Progenitor cell of endocrine pancreas (in vitro differentiated cells): ENCODE measurements at regions not wholly inside any gene's neighbourhood (a gene's known extent, or its start where the extent isn't known, plus 50 kb on each side); places are given as distances from the start of the nearest gene placed in this dataset.

Experiments
- DNase-seq: peaks from one replicate; pipeline ENCODE4 v3.0.0; 2021; ENCODE audit warnings: low spot score; ENCODE audit not compliant: unreplicated experiment
- H3K27ac Mint-ChIP-seq: 2 replicates; pipeline ENCODE4 v1.8.0; 2021; ENCODE audit warnings: mild to moderate bottlenecking, moderate library complexity, mixed read lengths
- H3K27me3 Mint-ChIP-seq: 2 replicates; pipeline ENCODE4 v1.8.0; 2021; ENCODE audit warnings: mixed read lengths
- H3K36me3 Mint-ChIP-seq: 2 replicates; pipeline ENCODE4 v1.8.0; 2022; ENCODE audit warnings: mixed read lengths; ENCODE audit not compliant: insufficient read depth
- H3K4me1 Mint-ChIP-seq: 2 replicates; pipeline ENCODE4 v1.8.0; 2021; ENCODE audit warnings: low read depth, mixed read lengths
- H3K4me3 Mint-ChIP-seq: 2 replicates; pipeline ENCODE4 v1.8.0; 2021; ENCODE audit warnings: low read depth, mild to moderate bottlenecking, moderate library complexity, mixed read lengths
- H3K9me3 Mint-ChIP-seq: 2 replicates; pipeline ENCODE4 v1.8.0; 2021; ENCODE audit warnings: low read depth, mixed read lengths
- CTCF ChIP-seq: fragments of 200-600 bp; sonication (generic); IDR thresholded peaks from one replicate; pipeline ENCODE4 v1.5.0; 2021; ENCODE audit warnings: antibody characterized with exemption, mild to moderate bottlenecking; ENCODE audit not compliant: unreplicated experiment

GRCh38 chr3:167938516-167938915 lies 157.2 kb downstream of the GOLIM4 start:
- peaks cover 3% of the 10 kb centered on the region for H3K9me3 Mint-ChIP-seq
- no peak overlapping the region for H3K4me3 Mint-ChIP-seq
- peaks cover 8% of the 10 kb centered on the region for H3K27me3 Mint-ChIP-seq
- H3K36me3 Mint-ChIP-seq: no peaks in the 10 kb centered on the region
- TF ChIP-seq CTCF: no peak
- no peak overlapping the region for H3K27ac Mint-ChIP-seq
- H3K4me1 Mint-ChIP-seq: peaks cover 5% of the 10 kb centered on the region
- no peak for DNase-seq

- Mint-ChIP-seq H3K27me3 (peaks cover 6% of the 10 kb centered on the region), H3K9me3 (peaks cover 3% of the 10 kb centered on the region), H3K27ac (no peak overlapping the region), H3K36me3 (no peaks in the 10 kb centered on the region), H3K4me1 (peaks cover 5% of the 10 kb centered on the region), H3K4me3 (no peak overlapping the region)
- no peak for DNase-seq
- no peak for TF ChIP-seq CTCF
Measured at GRCh38 chr3:167936019-167936418, 159.7 kb downstream of the GOLIM4 start.

GRCh38 chr3:167930453-167930852 lies 165.3 kb downstream of the GOLIM4 start:
- Mint-ChIP-seq H3K27ac (no peak overlapping the region), H3K9me3 (no peaks in the 10 kb centered on the region), H3K27me3 (peaks cover 18% of the 10 kb centered on the region), H3K4me3 (no peak overlapping the region), H3K4me1 (no peaks in the 10 kb centered on the region), H3K36me3 (no peaks in the 10 kb centered on the region)
- DNase-seq: no peak
- no peak for TF ChIP-seq CTCF

- no peak overlapping the region for H3K4me3 Mint-ChIP-seq
- H3K27ac Mint-ChIP-seq: no peak overlapping the region
- H3K9me3 Mint-ChIP-seq: no peaks in the 10 kb centered on the region
- H3K36me3 Mint-ChIP-seq: no peaks in the 10 kb centered on the region
- no peaks in the 10 kb centered on the region for H3K4me1 Mint-ChIP-seq
- peaks cover 20% of the 10 kb centered on the region for H3K27me3 Mint-ChIP-seq
- no peak for DNase-seq
- TF ChIP-seq CTCF: no peak
Measured at GRCh38 chr3:167929968-167930367, 165.8 kb downstream of the GOLIM4 start.

GRCh38 chr3:167928381-167928780 lies 167.3 kb downstream of the GOLIM4 start:
- H3K36me3 Mint-ChIP-seq: no peaks in the 10 kb centered on the region
- H3K4me3 Mint-ChIP-seq: no peak overlapping the region
- no peak for TF ChIP-seq CTCF
- no peaks in the 10 kb centered on the region for H3K4me1 Mint-ChIP-seq
- no peak for DNase-seq
- no peak overlapping the region for H3K27ac Mint-ChIP-seq
- no peaks in the 10 kb centered on the region for H3K9me3 Mint-ChIP-seq
- H3K27me3 Mint-ChIP-seq: peaks cover 27% of the 10 kb centered on the region
